ENCODE measurements at regions not wholly inside any gene's neighbourhood (a gene's known extent, or its start where the extent isn't known, plus 50 kb on each side); places are given as distances from the start of the nearest gene placed in this dataset.

- Histone ChIP-seq H3K36me3 (ENCODE audit: control insufficient read depth in 2 of 2, insufficient read depth in 1 of 2, low read length in 2 of 2) (no peaks in the 10 kb centered on the region), H3K4me1 (ENCODE audit: control insufficient read depth, insufficient read depth, low read length) (no peaks in the 10 kb centered on the region), H3K4me3 (ENCODE audit: low read depth, low read length) (no peak overlapping the region), H3K9me3 (ENCODE audit: control insufficient read depth, insufficient read depth, low read depth, low read length) (no peaks in the 10 kb centered on the region), H3K27ac (ENCODE audit: extremely low read depth, low read depth, low read length) (no peak overlapping the region)
- CTCF ChIA-PET = no interaction called here
- no peak for TF ChIP-seq ZNF24 (tag by site-specific recombination; IDR thresholded peaks at IDR 0.05)
- TF ChIP-seq ZBTB1 (tag by site-specific recombination; IDR thresholded peaks at IDR 0.05) = no peak
- TF ChIP-seq ZIC2 (tag by site-specific recombination; IDR thresholded peaks at IDR 0.05) = no peak
- no peak for TF ChIP-seq AEBP2 (tag by site-specific recombination; IDR thresholded peaks at IDR 0.05; ENCODE audit: borderline replicate concordance)
- no peak for TF ChIP-seq ZNF341 (tag by site-specific recombination; IDR thresholded peaks at IDR 0.05; ENCODE audit: low read depth)
- POLR2A ChIA-PET = no interaction called here
Observed at GRCh38 chr1:112141301-112141700, 151.8 kb upstream of the KCND3 start.

- H3K4me1 ChIP-seq (ENCODE audit: control insufficient read depth, insufficient read depth, low read length) = no peaks in the 10 kb centered on the region
- no peak for TF ChIP-seq SP7 (tag by site-specific recombination; IDR thresholded peaks at IDR 0.05)
- TF ChIP-seq ZBTB6 (tag by site-specific recombination; IDR thresholded peaks at IDR 0.05) = no peak
- TF ChIP-seq ZNF558 (tag by site-specific recombination; IDR thresholded peaks at IDR 0.05) = no peak
- TF ChIP-seq GLI4 (tag by site-specific recombination; IDR thresholded peaks at IDR 0.05) = no peak
- H3K36me3 ChIP-seq (ENCODE audit: control insufficient read depth in 2 of 2, insufficient read depth in 1 of 2, low read length in 2 of 2) = no peaks in the 10 kb centered on the region
- no peaks in the 10 kb centered on the region for H3K9me3 ChIP-seq (ENCODE audit: control insufficient read depth, insufficient read depth, low read depth, low read length)
- H3K27ac ChIP-seq (ENCODE audit: extremely low read depth, low read depth, low read length) = no peak overlapping the region
- H3K4me3 ChIP-seq (ENCODE audit: low read depth, low read length) = no peak overlapping the region
- POLR2A ChIA-PET = no interaction called here
- CTCF ChIA-PET = no interaction called here
Observed at GRCh38 chr1:112141923-112142322, 152.5 kb upstream of the KCND3 start.

- TF ChIP-seq ZNF692 (tag by site-specific recombination; IDR thresholded peaks at IDR 0.05) (no peak), ZNF707 (tag by site-specific recombination; IDR thresholded peaks at IDR 0.05) (no peak), KLF16 (tag by site-specific recombination; IDR thresholded peaks at IDR 0.05) (no peak), ZNF155 (tag by site-specific recombination; IDR thresholded peaks at IDR 0.05) (no peak), ZNF670 (tag by site-specific recombination; IDR thresholded peaks at IDR 0.05; ENCODE audit: low read depth) (no peak), MZF1 (tag by site-specific recombination; IDR thresholded peaks at IDR 0.05; ENCODE audit: borderline replicate concordance) (no peak), ZNF785 (tag by site-specific recombination; IDR thresholded peaks at IDR 0.05) (no peak), ZNF394 (tag by site-specific recombination; IDR thresholded peaks at IDR 0.05; ENCODE audit: borderline replicate concordance) (no peak), ZNF398 (tag by site-specific recombination; IDR thresholded peaks at IDR 0.05) (no peak), REPIN1 (tag by site-specific recombination; IDR thresholded peaks at IDR 0.05; ENCODE audit: low read depth) (no peak), ZNF560 (tag by site-specific recombination; IDR thresholded peaks at IDR 0.05; ENCODE audit: borderline replicate concordance) (no peak), SCRT1 (tag by site-specific recombination; IDR thresholded peaks at IDR 0.05; ENCODE audit: borderline replicate concordance) (no peak), ZNF530 (tag by site-specific recombination; IDR thresholded peaks at IDR 0.05; ENCODE audit: low read depth) (no peak)
- H3K4me3 ChIP-seq (ENCODE audit: low read depth, low read length) = no peak overlapping the region
- no peaks in the 10 kb centered on the region for H3K9me3 ChIP-seq (ENCODE audit: control insufficient read depth, insufficient read depth, low read depth, low read length)
- no peaks in the 10 kb centered on the region for H3K36me3 ChIP-seq (ENCODE audit: control insufficient read depth in 2 of 2, insufficient read depth in 1 of 2, low read length in 2 of 2)
- no peaks in the 10 kb centered on the region for H3K4me1 ChIP-seq (ENCODE audit: control insufficient read depth, insufficient read depth, low read length)
- ChIA-PET POLR2A (no interaction called here), CTCF (interaction anchor here (0.6 kb wide), 1 partner anchor 135 kb away, joined by 3 read pairs; no protein-coding TSS in a partner anchor)
- no peak overlapping the region for H3K27ac ChIP-seq (ENCODE audit: extremely low read depth, low read depth, low read length)
Observed at GRCh38 chr1:112143871-112144441, 154.5 kb upstream of the KCND3 start.

All from HEK293 (cell line).